ENCODE measurements at regions not wholly inside any gene's neighbourhood (a gene's known extent, or its start where the extent isn't known, plus 50 kb on each side); places are given as distances from the start of the nearest gene placed in this dataset.
"Not testable (repeated sequence)": the region's sequence is repeated elsewhere in the genome, so short reads cannot be mapped to it uniquely, and the experiment has no call there.

DNA sequence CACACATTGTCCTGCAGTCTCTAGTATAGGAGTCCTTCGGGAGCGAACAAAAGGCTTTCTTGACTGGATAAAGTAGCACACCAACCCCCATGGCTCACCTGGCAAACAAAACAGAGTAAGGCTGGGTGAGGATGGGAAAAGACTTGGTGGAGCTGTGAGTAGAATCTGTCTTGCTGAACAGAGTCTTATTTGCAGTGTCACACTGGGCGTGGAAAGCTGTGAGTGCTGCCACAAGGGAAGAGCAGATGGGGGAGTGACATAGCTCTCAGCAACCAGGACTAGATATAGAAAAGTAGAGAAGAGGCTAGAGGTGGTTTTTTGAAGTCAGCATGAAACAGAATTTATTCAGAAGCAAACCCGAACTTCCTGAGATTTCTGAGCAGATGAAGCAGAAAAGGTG is 137.2 kb upstream of the ESX1 start:
- H3K27me3 ChIP-seq (ENCODE audit: insufficient read depth, low read length, poor library complexity), result no peaks in the 10 kb centered on the region
- H3K9ac ChIP-seq (ENCODE audit: low read depth, low read length), result no peak overlapping the region
- no peaks in the 10 kb centered on the region for H3K9me3 ChIP-seq (ENCODE audit: insufficient read depth, low read length, severe bottlenecking)
- TF ChIP-seq, protein P1, sequence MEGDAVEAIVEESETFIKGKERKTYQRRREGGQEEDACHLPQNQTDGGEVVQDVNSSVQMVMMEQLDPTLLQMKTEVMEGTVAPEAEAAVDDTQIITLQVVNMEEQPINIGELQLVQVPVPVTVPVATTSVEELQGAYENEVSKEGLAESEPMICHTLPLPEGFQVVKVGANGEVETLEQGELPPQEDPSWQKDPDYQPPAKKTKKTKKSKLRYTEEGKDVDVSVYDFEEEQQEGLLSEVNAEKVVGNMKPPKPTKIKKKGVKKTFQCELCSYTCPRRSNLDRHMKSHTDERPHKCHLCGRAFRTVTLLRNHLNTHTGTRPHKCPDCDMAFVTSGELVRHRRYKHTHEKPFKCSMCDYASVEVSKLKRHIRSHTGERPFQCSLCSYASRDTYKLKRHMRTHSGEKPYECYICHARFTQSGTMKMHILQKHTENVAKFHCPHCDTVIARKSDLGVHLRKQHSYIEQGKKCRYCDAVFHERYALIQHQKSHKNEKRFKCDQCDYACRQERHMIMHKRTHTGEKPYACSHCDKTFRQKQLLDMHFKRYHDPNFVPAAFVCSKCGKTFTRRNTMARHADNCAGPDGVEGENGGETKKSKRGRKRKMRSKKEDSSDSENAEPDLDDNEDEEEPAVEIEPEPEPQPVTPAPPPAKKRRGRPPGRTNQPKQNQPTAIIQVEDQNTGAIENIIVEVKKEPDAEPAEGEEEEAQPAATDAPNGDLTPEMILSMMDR (IDR thresholded peaks at IDR 0.05; ENCODE audit: borderline replicate concordance, extremely low read depth, low read length, poor library complexity, severe bottlenecking), result no peak
- no peak for TF ChIP-seq EZH2 (IDR thresholded peaks at IDR 0.05; ENCODE audit: borderline replicate concordance, low read depth, low read length, severe bottlenecking)
- no peaks in the 10 kb centered on the region for H3K4me1 ChIP-seq (ENCODE audit: insufficient read depth, low read length)
- no peak overlapping the region for H2AFZ ChIP-seq (ENCODE audit: low read depth, low read length)
- H4K20me1 ChIP-seq (ENCODE audit: insufficient read depth, low read length), result no peaks in the 10 kb centered on the region
- no peak overlapping the region for H3K27ac ChIP-seq (ENCODE audit: low read length)
- no peak overlapping the region for H3K4me3 ChIP-seq (ENCODE audit: low read depth in 1 of 2, low read length in 2 of 2)
- H3K36me3 ChIP-seq (ENCODE audit: insufficient read depth, low read length), result no peaks in the 10 kb centered on the region
- ATAC-seq (ENCODE audit: insufficient read depth, low read depth) (no peak), DNase-seq (no peak)
- no peaks in the 10 kb centered on the region for H3K79me2 ChIP-seq (ENCODE audit: insufficient read depth, low read length)
- H3K4me2 ChIP-seq (ENCODE audit: insufficient read depth, low read length), result no peak overlapping the region

DNA sequence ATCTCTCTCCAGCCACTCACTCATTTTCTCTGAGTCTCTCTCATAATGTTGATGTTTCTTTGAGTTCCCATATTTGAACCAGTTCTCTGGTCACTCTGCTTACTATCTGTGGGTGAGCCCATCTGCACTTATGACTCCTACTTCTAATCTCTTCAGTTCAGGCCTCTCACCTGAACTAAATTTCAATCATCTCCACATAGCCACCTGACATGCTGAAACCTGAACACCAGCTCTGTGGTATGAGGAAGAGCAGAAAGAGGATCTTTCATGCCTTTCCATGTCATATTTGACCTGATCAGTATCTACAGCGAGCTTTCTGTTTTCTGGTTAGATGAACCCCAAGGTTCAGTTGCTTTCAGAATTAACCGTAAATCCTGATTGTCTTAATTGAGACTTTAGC is 122.2 kb upstream of the ESX1 start:
- no peaks in the 10 kb centered on the region for H3K9me3 ChIP-seq (ENCODE audit: insufficient read depth, low read length, severe bottlenecking)
- H3K27me3 ChIP-seq (ENCODE audit: insufficient read depth, low read length, poor library complexity), result no peaks in the 10 kb centered on the region
- no peak overlapping the region for H3K4me2 ChIP-seq (ENCODE audit: insufficient read depth, low read length)
- no peak overlapping the region for H3K4me3 ChIP-seq (ENCODE audit: low read depth in 1 of 2, low read length in 2 of 2)
- H3K36me3 ChIP-seq (ENCODE audit: insufficient read depth, low read length), result no peaks in the 10 kb centered on the region
- no peak overlapping the region for H2AFZ ChIP-seq (ENCODE audit: low read depth, low read length)
- no peak overlapping the region for H3K9ac ChIP-seq (ENCODE audit: low read depth, low read length)
- no peaks in the 10 kb centered on the region for H3K4me1 ChIP-seq (ENCODE audit: insufficient read depth, low read length)
- ATAC-seq (ENCODE audit: insufficient read depth, low read depth), result no peak
- no peaks in the 10 kb centered on the region for H4K20me1 ChIP-seq (ENCODE audit: insufficient read depth, low read length)
- H3K27ac ChIP-seq (ENCODE audit: low read length), result no peak overlapping the region
- no peak for TF ChIP-seq EZH2 (IDR thresholded peaks at IDR 0.05; ENCODE audit: borderline replicate concordance, low read depth, low read length, severe bottlenecking)
- TF ChIP-seq, protein P1 (IDR thresholded peaks at IDR 0.05; ENCODE audit: borderline replicate concordance, extremely low read depth, low read length, poor library complexity, severe bottlenecking), result no peak
- no peaks in the 10 kb centered on the region for H3K79me2 ChIP-seq (ENCODE audit: insufficient read depth, low read length)
- DNase-seq, result no peak

DNA sequence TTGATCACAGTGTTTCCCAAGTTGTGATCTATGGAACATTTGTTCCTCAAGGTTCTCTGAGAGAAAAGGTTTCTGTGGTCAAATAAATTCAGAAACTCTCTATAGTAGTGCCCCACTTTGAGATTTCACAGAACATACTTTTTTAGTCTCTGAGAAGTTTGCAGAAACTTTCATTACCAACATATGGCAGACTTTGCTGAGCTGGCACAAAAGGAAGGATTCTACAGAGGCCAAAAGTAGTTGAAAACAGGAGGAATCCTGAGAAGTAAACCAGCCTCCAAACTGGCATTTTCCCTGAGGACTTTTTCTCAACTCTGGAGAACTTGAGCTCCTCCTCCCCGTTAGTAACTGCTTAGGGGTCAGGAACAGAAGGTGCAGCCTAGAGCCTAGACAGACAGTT is 117.8 kb upstream of the ESX1 start:
- H4K20me1 ChIP-seq (ENCODE audit: insufficient read depth, low read length), result no peaks in the 10 kb centered on the region
- H3K9me3 ChIP-seq (ENCODE audit: insufficient read depth, low read length, severe bottlenecking), result no peaks in the 10 kb centered on the region
- no peak overlapping the region for H3K27ac ChIP-seq (ENCODE audit: low read length)
- TF ChIP-seq EZH2 (IDR thresholded peaks at IDR 0.05; ENCODE audit: borderline replicate concordance, low read depth, low read length, severe bottlenecking), result no peak
- TF ChIP-seq, protein P1 (IDR thresholded peaks at IDR 0.05; ENCODE audit: borderline replicate concordance, extremely low read depth, low read length, poor library complexity, severe bottlenecking), result no peak
- H3K9ac ChIP-seq (ENCODE audit: low read depth, low read length), result no peak overlapping the region
- no peak overlapping the region for H3K4me3 ChIP-seq (ENCODE audit: low read depth in 1 of 2, low read length in 2 of 2)
- no peak overlapping the region for H2AFZ ChIP-seq (ENCODE audit: low read depth, low read length)
- H3K79me2 ChIP-seq (ENCODE audit: insufficient read depth, low read length), result no peaks in the 10 kb centered on the region
- DNase-seq (no peak), ATAC-seq (ENCODE audit: insufficient read depth, low read depth) (no peak)
- H3K4me2 ChIP-seq (ENCODE audit: insufficient read depth, low read length), result no peak overlapping the region
- H3K27me3 ChIP-seq (ENCODE audit: insufficient read depth, low read length, poor library complexity), result no peaks in the 10 kb centered on the region
- H3K4me1 ChIP-seq (ENCODE audit: insufficient read depth, low read length), result no peaks in the 10 kb centered on the region
- no peaks in the 10 kb centered on the region for H3K36me3 ChIP-seq (ENCODE audit: insufficient read depth, low read length)

DNA sequence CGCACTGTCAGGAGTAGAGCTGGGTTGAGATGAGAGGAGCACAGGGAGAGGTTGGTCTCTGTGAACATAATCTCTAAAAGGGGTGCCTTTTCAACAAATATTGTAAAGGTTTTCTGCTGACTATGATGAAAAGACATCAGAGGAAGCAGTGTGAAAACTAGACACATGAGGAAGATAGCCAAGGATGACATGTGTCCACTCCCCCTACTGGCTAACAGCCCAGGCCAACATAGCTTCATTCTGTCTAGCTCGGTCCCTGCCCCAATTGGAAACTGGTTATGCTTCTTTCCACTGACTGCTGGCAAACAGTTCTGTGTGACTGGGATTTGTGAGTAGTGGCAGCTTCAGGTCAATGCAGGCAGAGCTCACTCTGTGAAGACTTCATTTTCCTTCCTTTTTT is 115.4 kb upstream of the ESX1 start:
- Histone ChIP-seq H3K36me3 (ENCODE audit: insufficient read depth, low read length) (no peaks in the 10 kb centered on the region), H3K79me2 (ENCODE audit: insufficient read depth, low read length) (no peaks in the 10 kb centered on the region), H3K27me3 (ENCODE audit: insufficient read depth, low read length, poor library complexity) (no peaks in the 10 kb centered on the region), H3K9ac (ENCODE audit: low read depth, low read length) (no peak overlapping the region), H3K27ac (ENCODE audit: low read length) (no peak overlapping the region), H3K4me2 (ENCODE audit: insufficient read depth, low read length) (no peak overlapping the region), H4K20me1 (ENCODE audit: insufficient read depth, low read length) (no peaks in the 10 kb centered on the region), H3K9me3 (ENCODE audit: insufficient read depth, low read length, severe bottlenecking) (no peaks in the 10 kb centered on the region), H2AFZ (ENCODE audit: low read depth, low read length) (no peak overlapping the region), H3K4me3 (ENCODE audit: low read depth in 1 of 2, low read length in 2 of 2) (no peak overlapping the region), H3K4me1 (ENCODE audit: insufficient read depth, low read length) (no peaks in the 10 kb centered on the region)
- ATAC-seq (ENCODE audit: insufficient read depth, low read depth) (no peak), DNase-seq (no peak)
- TF ChIP-seq, protein P1 (IDR thresholded peaks at IDR 0.05; ENCODE audit: borderline replicate concordance, extremely low read depth, low read length, poor library complexity, severe bottlenecking), result no peak
- no peak for TF ChIP-seq EZH2 (IDR thresholded peaks at IDR 0.05; ENCODE audit: borderline replicate concordance, low read depth, low read length, severe bottlenecking)

DNA sequence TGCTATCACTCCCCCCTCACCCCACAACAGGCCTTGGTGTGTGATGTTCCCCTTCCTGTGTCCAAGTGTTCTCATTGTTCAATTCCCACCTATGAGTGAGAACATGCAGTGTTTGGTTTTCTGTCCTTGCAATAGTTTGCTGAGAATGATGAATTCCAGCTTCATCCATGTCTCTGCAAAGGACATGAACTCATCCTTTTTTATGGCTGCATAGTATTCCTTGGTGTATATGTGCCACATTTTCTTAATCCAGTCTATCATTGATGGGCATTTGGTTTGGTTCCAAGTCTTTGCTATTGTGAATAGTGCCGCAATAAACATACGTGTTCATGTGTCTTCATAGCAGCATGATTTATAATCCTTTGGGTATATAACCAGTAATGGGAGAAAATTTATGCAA is 106.0 kb upstream of the ESX1 start:
- not testable (repeated sequence) for H3K9me3 ChIP-seq (ENCODE audit: insufficient read depth, low read length, severe bottlenecking); H3K4me3 ChIP-seq (ENCODE audit: low read depth in 1 of 2, low read length in 2 of 2); ATAC-seq (ENCODE audit: insufficient read depth, low read depth); DNase-seq; H4K20me1 ChIP-seq (ENCODE audit: insufficient read depth, low read length); H3K4me2 ChIP-seq (ENCODE audit: insufficient read depth, low read length); H3K27me3 ChIP-seq (ENCODE audit: insufficient read depth, low read length, poor library complexity); H3K36me3 ChIP-seq (ENCODE audit: insufficient read depth, low read length); H2AFZ ChIP-seq (ENCODE audit: low read depth, low read length); H3K4me1 ChIP-seq (ENCODE audit: insufficient read depth, low read length); H3K27ac ChIP-seq (ENCODE audit: low read length); H3K9ac ChIP-seq (ENCODE audit: low read depth, low read length); H3K79me2 ChIP-seq (ENCODE audit: insufficient read depth, low read length)

Data from DND-41 (cell line).